HepG2 (cell line): ENCODE measurements at regions not wholly inside any gene's neighbourhood (a gene's known extent, or its start where the extent isn't known, plus 50 kb on each side); places are given as distances from the start of the nearest gene placed in this dataset.

Experiments used
- ATAC-seq: fragments of 200-7000 bp; cut with Tn5 transposase; 3 replicates; pipeline ENCODE4 v1.9.1; 2020; ENCODE audit warnings: mild to moderate bottlenecking, moderate library complexity
- BruUV-seq: library from RNA; stranded (reverse); fragments of 400-500 nt; replicated peaks from 2 replicates; lab custom pipeline; 2021; lab: Mats Ljungman, UMichigan
- CTCF ChIA-PET: fragments of 300-600 bp; formaldehyde crosslinking; extraction: SDS; loops from one replicate; lab custom pipeline; 2021; ENCODE audit warnings: low total read pairs, inconsistent platforms, low intra/inter-chr PET ratio; lab: Yijun Ruan, JAX
- POLR2A ChIA-PET: fragments of 350-600 bp; sonication (Branson Sonifier 250); formaldehyde crosslinking; loops from one replicate; lab custom pipeline; 2020; ENCODE audit warnings: antibody characterized with exemption, inconsistent platforms; lab: Yijun Ruan, JAX
- DNase-seq: peaks from one replicate; pipeline ENCODE4 v3.0.0-alpha.2; 2015; ENCODE audit warnings: low spot score
- FAIRE-seq: peaks from 3 replicates; lab custom pipeline; 2011; peaks lifted over from hg19 to GRCh38; lab: Jason Lieb, UNC
- H2AFZ ChIP-seq: one replicate; pipeline ENCODE4 v1.6.1; 2011; ENCODE audit warnings: low read length, inconsistent platforms
- H3K27ac ChIP-seq: fragments of 300-600 bp; 3 replicates; pipeline ENCODE4 v1.8.0; 2011; ENCODE audit warnings: mixed run types, mild to moderate bottlenecking, mixed read lengths, low read length, inconsistent platforms; ENCODE audit not compliant: insufficient read depth; ENCODE audit errors: extremely low read length
- H3K27me3 ChIP-seq, 2 experiments: fragments of 200-600 bp in 1 of 2; 2 replicates in 1 of 2; 3 replicates in 1 of 2; pipeline versions ENCODE4 v1.6.0 to v1.8.0; 2011; ENCODE audit warnings: low read length in 2 of 2, mild to moderate bottlenecking in 2 of 2, moderate library complexity in 2 of 2, inconsistent platforms in 1 of 2; ENCODE audit not compliant: insufficient read depth in 2 of 2, control insufficient read depth in 1 of 2
- H3K36me3 ChIP-seq, 2 experiments: fragments of 200-600 bp in 1 of 2; replicated peaks in 1 of 2; 2 replicates in 1 of 2; 3 replicates in 1 of 2; pipeline versions ENCODE4 v1.5.1 to v1.8.0; 2011; ENCODE audit warnings: low read length in 2 of 2, inconsistent platforms in 1 of 2; ENCODE audit not compliant: insufficient read depth in 2 of 2, control insufficient read depth in 1 of 2
- H3K4me1 ChIP-seq: 2 replicates; pipeline ENCODE4 v1.5.1; 2012; ENCODE audit warnings: low read length, inconsistent platforms; ENCODE audit not compliant: insufficient read depth
- H3K4me2 ChIP-seq: 2 replicates; pipeline ENCODE4 v1.6.0; 2011; ENCODE audit warnings: low read depth, low read length, inconsistent platforms
- H3K4me3 ChIP-seq, 3 experiments: fragments of 200-600 bp in 1 of 3; sonication (generic), shearing (Covaris generic) in 1 of 3; replicated peaks in 1 of 3; 2 replicates each; pipeline ENCODE4 v1.5.1; 2011 to 2016; ENCODE audit warnings: low read length in 3 of 3, inconsistent platforms in 2 of 3, low read depth in 2 of 3, mild to moderate bottlenecking in 2 of 3, control low read depth in 1 of 3, mixed read lengths in 1 of 3; ENCODE audit not compliant: insufficient read depth in 1 of 3
- H3K79me2 ChIP-seq: one replicate; pipeline ENCODE4 v1.6.1; 2011; ENCODE audit warnings: low read length, inconsistent platforms; ENCODE audit not compliant: insufficient read depth
- H3K9ac ChIP-seq: 2 replicates; pipeline ENCODE4 v1.6.0; 2011; ENCODE audit warnings: mild to moderate bottlenecking, low read depth, low read length, inconsistent platforms; ENCODE audit not compliant: insufficient read depth
- H3K9me3 ChIP-seq: 2 replicates; pipeline ENCODE4 v1.5.1; 2012; ENCODE audit warnings: mild to moderate bottlenecking, low read length
- H4K20me1 ChIP-seq: 2 replicates; pipeline ENCODE4 v1.6.0; 2011; ENCODE audit warnings: inconsistent platforms, mild to moderate bottlenecking, low read length, moderate library complexity; ENCODE audit not compliant: insufficient read depth
- ZNF740 ChIP-seq: sonication (generic); formaldehyde crosslinking; IDR thresholded peaks from 2 replicates; pipeline ENCODE4 v1.4.0; 2020; ENCODE audit warnings: missing genetic modification reagents
- WGBS: methylation state at CpG from one replicate; pipeline ENCODE4 v1.1.6; 2017; ENCODE audit warnings: low lambda C conversion rate; 5-methylcytosine and 5-hydroxymethylcytosine counted together
- in situ Hi-C: cut with HindIII; loops from 2 replicates; pipeline ENCODE4 v1.10.0; 2017; ENCODE audit warnings: low pct_unique_long_range_greater_than_20kb; ENCODE audit not compliant: extremely low pct_ligation_motif_present
- intact Hi-C: fragments of 100-400 bp; cut with micrococcal nuclease; formaldehyde crosslinking; loops from one replicate; pipeline ENCODE4 v1.10.0; 2022; ENCODE audit not compliant: unreplicated experiment
- TF ChIP-seq, protein P1 (sequence below): sonication (generic); formaldehyde crosslinking; IDR thresholded peaks from 2 replicates; pipeline ENCODE4 v1.5.0; 2020; ENCODE audit warnings: mild to moderate bottlenecking, missing genetic modification reagents, borderline replicate concordance

DNA sequence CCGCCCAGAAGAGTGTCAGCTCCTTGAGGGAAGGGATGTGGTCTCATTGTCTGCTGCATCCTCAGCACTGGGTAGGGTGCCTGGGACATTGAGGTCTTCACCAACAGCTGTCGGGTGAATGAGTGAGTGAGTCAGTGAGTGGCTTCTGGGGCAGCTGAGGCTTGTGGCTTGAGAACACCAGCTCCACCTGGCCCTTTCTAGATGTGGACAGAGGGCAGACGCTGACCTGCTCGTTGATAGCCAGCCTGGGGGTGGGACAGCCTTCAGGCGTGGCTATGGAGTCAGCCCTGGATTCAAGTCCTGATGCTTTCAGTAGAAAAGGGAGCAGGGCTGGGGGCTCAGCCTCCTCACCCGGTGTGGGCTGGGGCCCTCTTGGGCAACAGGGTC is 215.1 kb downstream of the C9orf50 start:
- BruUV-seq = no TSS peak
- intact Hi-C loops = loop anchor here (5.0 kb wide), 1 partner anchor 71 kb away; no protein-coding TSS in a partner anchor
- in situ Hi-C loops = no loop called here
- ATAC-seq (no peak), DNase-seq (no peak), FAIRE-seq (no peak)
- peaks cover 71% of the 10 kb centered on the region for H3K4me1 ChIP-seq
- no peaks in the 10 kb centered on the region for H4K20me1 ChIP-seq
- ChIA-PET POLR2A (interaction anchor here (1.9 kb wide), 1 partner anchor 91 kb away, joined by 4 read pairs; no protein-coding TSS in a partner anchor), CTCF (no interaction called here)
- peak overlapping the region; percentile 74; the same call in 1 of the 2 replicates for H3K4me2 ChIP-seq
- no peak overlapping the region; a peak in 1 of 6 replicates for H3K4me3 ChIP-seq
- no peak overlapping the region for H2AFZ ChIP-seq
- H3K79me2 ChIP-seq = no peaks in the 10 kb centered on the region
- peaks cover 9 to 39% of the 10 kb centered on the region in 2 experiments; a peak in 4 of 5 replicates for H3K27me3 ChIP-seq
- H3K9me3 ChIP-seq = no peaks in the 10 kb centered on the region
- H3K36me3 ChIP-seq = no peaks in the 10 kb centered on the region
- WGBS = 45% methylated on average over 3 of the region's 6 CpGs
- no peak overlapping the region for H3K27ac ChIP-seq
- no peak overlapping the region for H3K9ac ChIP-seq
- TF ChIP-seq, protein P1, sequence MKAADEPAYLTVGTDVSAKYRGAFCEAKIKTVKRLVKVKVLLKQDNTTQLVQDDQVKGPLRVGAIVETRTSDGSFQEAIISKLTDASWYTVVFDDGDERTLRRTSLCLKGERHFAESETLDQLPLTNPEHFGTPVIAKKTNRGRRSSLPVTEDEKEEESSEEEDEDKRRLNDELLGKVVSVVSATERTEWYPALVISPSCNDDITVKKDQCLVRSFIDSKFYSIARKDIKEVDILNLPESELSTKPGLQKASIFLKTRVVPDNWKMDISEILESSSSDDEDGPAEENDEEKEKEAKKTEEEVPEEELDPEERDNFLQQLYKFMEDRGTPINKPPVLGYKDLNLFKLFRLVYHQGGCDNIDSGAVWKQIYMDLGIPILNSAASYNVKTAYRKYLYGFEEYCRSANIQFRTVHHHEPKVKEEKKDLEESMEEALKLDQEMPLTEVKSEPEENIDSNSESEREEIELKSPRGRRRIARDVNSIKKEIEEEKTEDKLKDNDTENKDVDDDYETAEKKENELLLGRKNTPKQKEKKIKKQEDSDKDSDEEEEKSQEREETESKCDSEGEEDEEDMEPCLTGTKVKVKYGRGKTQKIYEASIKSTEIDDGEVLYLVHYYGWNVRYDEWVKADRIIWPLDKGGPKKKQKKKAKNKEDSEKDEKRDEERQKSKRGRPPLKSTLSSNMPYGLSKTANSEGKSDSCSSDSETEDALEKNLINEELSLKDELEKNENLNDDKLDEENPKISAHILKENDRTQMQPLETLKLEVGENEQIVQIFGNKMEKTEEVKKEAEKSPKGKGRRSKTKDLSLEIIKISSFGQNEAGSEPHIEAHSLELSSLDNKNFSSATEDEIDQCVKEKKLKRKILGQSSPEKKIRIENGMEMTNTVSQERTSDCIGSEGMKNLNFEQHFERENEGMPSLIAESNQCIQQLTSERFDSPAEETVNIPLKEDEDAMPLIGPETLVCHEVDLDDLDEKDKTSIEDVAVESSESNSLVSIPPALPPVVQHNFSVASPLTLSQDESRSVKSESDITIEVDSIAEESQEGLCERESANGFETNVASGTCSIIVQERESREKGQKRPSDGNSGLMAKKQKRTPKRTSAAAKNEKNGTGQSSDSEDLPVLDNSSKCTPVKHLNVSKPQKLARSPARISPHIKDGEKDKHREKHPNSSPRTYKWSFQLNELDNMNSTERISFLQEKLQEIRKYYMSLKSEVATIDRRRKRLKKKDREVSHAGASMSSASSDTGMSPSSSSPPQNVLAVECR (CRISPR knock-in tag) = 0 out of 2 replicates have a peak, but pooled peaks have one; percentile 10
- no peak for TF ChIP-seq ZNF740
